HepG2 (cell line): ENCODE measurements at regions not wholly inside any gene's neighbourhood (a gene's known extent, or its start where the extent isn't known, plus 50 kb on each side); places are given as distances from the start of the nearest gene placed in this dataset.
A peak's percentile ranks its signal among the peaks of the same experiment; 100 is the strongest.

Experiments
- ATAC-seq: fragments of 200-7000 bp; cut with Tn5 transposase; 3 replicates; pipeline ENCODE4 v1.9.1; 2020; ENCODE audit warnings: mild to moderate bottlenecking, moderate library complexity
- BruUV-seq: library from RNA; stranded (reverse); fragments of 400-500 nt; replicated peaks from 2 replicates; lab custom pipeline; 2021; lab: Mats Ljungman, UMichigan
- CTCF ChIA-PET: fragments of 300-600 bp; formaldehyde crosslinking; extraction: SDS; loops from one replicate; lab custom pipeline; 2021; ENCODE audit warnings: low total read pairs, inconsistent platforms, low intra/inter-chr PET ratio; lab: Yijun Ruan, JAX
- POLR2A ChIA-PET: fragments of 350-600 bp; sonication (Branson Sonifier 250); formaldehyde crosslinking; loops from one replicate; lab custom pipeline; 2020; ENCODE audit warnings: antibody characterized with exemption, inconsistent platforms; lab: Yijun Ruan, JAX
- DNase-seq: peaks from one replicate; pipeline ENCODE4 v3.0.0-alpha.2; 2015; ENCODE audit warnings: low spot score
- FAIRE-seq: peaks from 3 replicates; lab custom pipeline; 2011; peaks lifted over from hg19 to GRCh38; lab: Jason Lieb, UNC
- H2AFZ ChIP-seq: one replicate; pipeline ENCODE4 v1.6.1; 2011; ENCODE audit warnings: low read length, inconsistent platforms
- H3K27ac ChIP-seq: fragments of 300-600 bp; 3 replicates; pipeline ENCODE4 v1.8.0; 2011; ENCODE audit warnings: mixed run types, mild to moderate bottlenecking, mixed read lengths, low read length, inconsistent platforms; ENCODE audit not compliant: insufficient read depth; ENCODE audit errors: extremely low read length
- H3K27me3 ChIP-seq, 2 experiments: fragments of 200-600 bp in 1 of 2; 2 replicates in 1 of 2; 3 replicates in 1 of 2; pipeline versions ENCODE4 v1.6.0 to v1.8.0; 2011; ENCODE audit warnings: low read length in 2 of 2, mild to moderate bottlenecking in 2 of 2, moderate library complexity in 2 of 2, inconsistent platforms in 1 of 2; ENCODE audit not compliant: insufficient read depth in 2 of 2, control insufficient read depth in 1 of 2
- H3K36me3 ChIP-seq, 2 experiments: fragments of 200-600 bp in 1 of 2; replicated peaks in 1 of 2; 2 replicates in 1 of 2; 3 replicates in 1 of 2; pipeline versions ENCODE4 v1.5.1 to v1.8.0; 2011; ENCODE audit warnings: low read length in 2 of 2, inconsistent platforms in 1 of 2; ENCODE audit not compliant: insufficient read depth in 2 of 2, control insufficient read depth in 1 of 2
- H3K4me1 ChIP-seq: 2 replicates; pipeline ENCODE4 v1.5.1; 2012; ENCODE audit warnings: low read length, inconsistent platforms; ENCODE audit not compliant: insufficient read depth
- H3K4me2 ChIP-seq: 2 replicates; pipeline ENCODE4 v1.6.0; 2011; ENCODE audit warnings: low read depth, low read length, inconsistent platforms
- H3K4me3 ChIP-seq, 3 experiments: fragments of 200-600 bp in 1 of 3; sonication (generic), shearing (Covaris generic) in 1 of 3; replicated peaks in 1 of 3; 2 replicates each; pipeline ENCODE4 v1.5.1; 2011 to 2016; ENCODE audit warnings: low read length in 3 of 3, inconsistent platforms in 2 of 3, low read depth in 2 of 3, mild to moderate bottlenecking in 2 of 3, control low read depth in 1 of 3, mixed read lengths in 1 of 3; ENCODE audit not compliant: insufficient read depth in 1 of 3
- H3K79me2 ChIP-seq: one replicate; pipeline ENCODE4 v1.6.1; 2011; ENCODE audit warnings: low read length, inconsistent platforms; ENCODE audit not compliant: insufficient read depth
- H3K9ac ChIP-seq: 2 replicates; pipeline ENCODE4 v1.6.0; 2011; ENCODE audit warnings: mild to moderate bottlenecking, low read depth, low read length, inconsistent platforms; ENCODE audit not compliant: insufficient read depth
- H3K9me3 ChIP-seq: 2 replicates; pipeline ENCODE4 v1.5.1; 2012; ENCODE audit warnings: mild to moderate bottlenecking, low read length
- H4K20me1 ChIP-seq: 2 replicates; pipeline ENCODE4 v1.6.0; 2011; ENCODE audit warnings: inconsistent platforms, mild to moderate bottlenecking, low read length, moderate library complexity; ENCODE audit not compliant: insufficient read depth
- BRD4 ChIP-seq: sonication (generic); formaldehyde crosslinking; IDR thresholded peaks from 2 replicates; pipeline ENCODE4 v1.4.0; 2020; ENCODE audit warnings: missing genetic modification reagents
- PAX8 ChIP-seq: sonication (generic); formaldehyde crosslinking; IDR thresholded peaks from 2 replicates; pipeline ENCODE4 v1.8.0; 2022; ENCODE audit warnings: mild to moderate bottlenecking, missing genetic modification reagents, borderline replicate concordance
- SMC3 ChIP-seq: IDR thresholded peaks from 2 replicates; pipeline ENCODE4 v1.6.1; 2011; ENCODE audit warnings: low read length, improper control_type of control experiment
- SRSF4 ChIP-seq: fragments of 200-400 bp; formaldehyde crosslinking; IDR thresholded peaks from one replicate; pipeline ENCODE4 v1.6.1; 2018; ENCODE audit warnings: mild to moderate bottlenecking, low read depth, low read length, moderate library complexity; ENCODE audit not compliant: poor library complexity, severe bottlenecking
- ZNF205 ChIP-seq: IDR thresholded peaks from 2 replicates; pipeline ENCODE4 v1.6.1; 2018; ENCODE audit warnings: missing biosample characterization, missing genetic modification reagents
- WGBS: methylation state at CpG from one replicate; pipeline ENCODE4 v1.1.6; 2017; ENCODE audit warnings: low lambda C conversion rate; 5-methylcytosine and 5-hydroxymethylcytosine counted together
- in situ Hi-C: cut with HindIII; loops from 2 replicates; pipeline ENCODE4 v1.10.0; 2017; ENCODE audit warnings: low pct_unique_long_range_greater_than_20kb; ENCODE audit not compliant: extremely low pct_ligation_motif_present
- intact Hi-C: fragments of 100-400 bp; cut with micrococcal nuclease; formaldehyde crosslinking; loops from one replicate; pipeline ENCODE4 v1.10.0; 2022; ENCODE audit not compliant: unreplicated experiment
- TF ChIP-seq, protein P1 (sequence below), 2 experiments: fragments of 450-650 bp in 1 of 2; sonication (generic) in 1 of 2; formaldehyde crosslinking in 1 of 2; IDR thresholded peaks; 2 replicates each; pipeline versions ENCODE4 v1.6.1 to v1.8.0; 2016 to 2022; ENCODE audit warnings: antibody characterized with exemption in 1 of 2, mild to moderate bottlenecking in 1 of 2, missing genetic modification reagents in 1 of 2
- TF ChIP-seq, protein P2 (sequence below): sonication (generic); formaldehyde crosslinking; IDR thresholded peaks from 2 replicates; pipeline ENCODE4 v1.5.0; 2020; ENCODE audit warnings: missing genetic modification reagents
- TF ChIP-seq, protein P3 (sequence below): sonication (generic); formaldehyde crosslinking; IDR thresholded peaks from 2 replicates; pipeline ENCODE4 v1.5.0; 2020; ENCODE audit warnings: mild to moderate bottlenecking, missing genetic modification reagents, moderate library complexity

DNA sequence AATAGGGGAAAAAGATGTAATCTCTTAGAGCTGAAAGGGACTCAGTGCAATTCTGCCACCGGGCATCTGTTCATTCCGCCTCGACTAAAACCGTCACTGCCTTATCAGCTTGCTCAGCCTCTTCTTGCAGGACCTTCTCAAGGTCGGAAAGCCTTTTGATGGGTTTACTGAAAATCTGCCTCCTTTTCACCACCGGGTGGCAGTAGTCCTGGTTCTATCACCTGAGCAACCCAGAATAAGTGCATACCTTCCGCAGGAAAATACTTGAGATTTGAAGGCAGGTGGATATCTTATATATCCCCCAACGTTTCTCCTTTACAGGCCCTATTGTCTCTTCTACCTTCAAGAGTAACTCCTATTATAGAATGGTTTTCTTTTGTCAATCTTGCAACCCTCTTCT, 103.4 kb upstream of the PAK3 start:
- intact Hi-C loops: loop anchor here (1.0 kb wide), 1 partner anchor 108 kb away; no protein-coding TSS in a partner anchor
- Histone ChIP-seq H3K9me3 (no peaks in the 10 kb centered on the region), H3K79me2 (no peaks in the 10 kb centered on the region), H3K27ac (no peak overlapping the region), H2AFZ (no peak overlapping the region), H3K27me3 (no peaks in the 10 kb centered on the region), H3K36me3 (no peaks in the 10 kb centered on the region), H4K20me1 (no peaks in the 10 kb centered on the region), H3K4me3 (no peak overlapping the region), H3K4me2 (no peak overlapping the region), H3K9ac (no peak overlapping the region), H3K4me1 (no peaks in the 10 kb centered on the region)
- POLR2A ChIA-PET: no interaction called here
- in situ Hi-C loops: no loop called here
- no peak for FAIRE-seq
- ATAC-seq: peak; percentile 52
- WGBS: 0% methylated on average over 4 of the region's 8 CpGs
- no TSS peak for BruUV-seq
- peak; percentile 5 for DNase-seq
- CTCF ChIA-PET: interaction anchor here (0.9 to 1.0 kb wide), 2 partner anchors 108 to 453 kb away, joined by 3 read pairs; no protein-coding TSS in a partner anchor
- TF ChIP-seq SRSF4 (no peak), ZNF205 (CRISPR knock-in tag) (no peak), SMC3 (peak; percentile 19; the same call in 1 of the 2 replicates), BRD4 (CRISPR knock-in tag) (no peak), PAX8 (CRISPR knock-in tag) (no peak)
- TF ChIP-seq, protein P1, sequence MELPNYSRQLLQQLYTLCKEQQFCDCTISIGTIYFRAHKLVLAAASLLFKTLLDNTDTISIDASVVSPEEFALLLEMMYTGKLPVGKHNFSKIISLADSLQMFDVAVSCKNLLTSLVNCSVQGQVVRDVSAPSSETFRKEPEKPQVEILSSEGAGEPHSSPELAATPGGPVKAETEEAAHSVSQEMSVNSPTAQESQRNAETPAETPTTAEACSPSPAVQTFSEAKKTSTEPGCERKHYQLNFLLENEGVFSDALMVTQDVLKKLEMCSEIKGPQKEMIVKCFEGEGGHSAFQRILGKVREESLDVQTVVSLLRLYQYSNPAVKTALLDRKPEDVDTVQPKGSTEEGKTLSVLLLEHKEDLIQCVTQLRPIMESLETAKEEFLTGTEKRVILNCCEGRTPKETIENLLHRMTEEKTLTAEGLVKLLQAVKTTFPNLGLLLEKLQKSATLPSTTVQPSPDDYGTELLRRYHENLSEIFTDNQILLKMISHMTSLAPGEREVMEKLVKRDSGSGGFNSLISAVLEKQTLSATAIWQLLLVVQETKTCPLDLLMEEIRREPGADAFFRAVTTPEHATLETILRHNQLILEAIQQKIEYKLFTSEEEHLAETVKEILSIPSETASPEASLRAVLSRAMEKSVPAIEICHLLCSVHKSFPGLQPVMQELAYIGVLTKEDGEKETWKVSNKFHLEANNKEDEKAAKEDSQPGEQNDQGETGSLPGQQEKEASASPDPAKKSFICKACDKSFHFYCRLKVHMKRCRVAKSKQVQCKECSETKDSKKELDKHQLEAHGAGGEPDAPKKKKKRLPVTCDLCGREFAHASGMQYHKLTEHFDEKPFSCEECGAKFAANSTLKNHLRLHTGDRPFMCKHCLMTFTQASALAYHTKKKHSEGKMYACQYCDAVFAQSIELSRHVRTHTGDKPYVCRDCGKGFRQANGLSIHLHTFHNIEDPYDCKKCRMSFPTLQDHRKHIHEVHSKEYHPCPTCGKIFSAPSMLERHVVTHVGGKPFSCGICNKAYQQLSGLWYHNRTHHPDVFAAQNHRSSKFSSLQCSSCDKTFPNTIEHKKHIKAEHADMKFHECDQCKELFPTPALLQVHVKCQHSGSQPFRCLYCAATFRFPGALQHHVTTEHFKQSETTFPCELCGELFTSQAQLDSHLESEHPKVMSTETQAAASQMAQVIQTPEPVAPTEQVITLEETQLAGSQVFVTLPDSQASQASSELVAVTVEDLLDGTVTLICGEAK (IDR thresholded peaks at IDR 0.05): no peak
- TF ChIP-seq, protein P1 (CRISPR knock-in tag; IDR thresholded peaks at IDR 0.05): no peak
- TF ChIP-seq, protein P2, sequence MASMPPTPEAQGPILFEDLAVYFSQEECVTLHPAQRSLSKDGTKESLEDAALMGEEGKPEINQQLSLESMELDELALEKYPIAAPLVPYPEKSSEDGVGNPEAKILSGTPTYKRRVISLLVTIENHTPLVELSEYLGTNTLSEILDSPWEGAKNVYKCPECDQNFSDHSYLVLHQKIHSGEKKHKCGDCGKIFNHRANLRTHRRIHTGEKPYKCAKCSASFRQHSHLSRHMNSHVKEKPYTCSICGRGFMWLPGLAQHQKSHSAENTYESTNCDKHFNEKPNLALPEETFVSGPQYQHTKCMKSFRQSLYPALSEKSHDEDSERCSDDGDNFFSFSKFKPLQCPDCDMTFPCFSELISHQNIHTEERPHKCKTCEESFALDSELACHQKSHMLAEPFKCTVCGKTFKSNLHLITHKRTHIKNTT: no peak
- TF ChIP-seq, protein P3, sequence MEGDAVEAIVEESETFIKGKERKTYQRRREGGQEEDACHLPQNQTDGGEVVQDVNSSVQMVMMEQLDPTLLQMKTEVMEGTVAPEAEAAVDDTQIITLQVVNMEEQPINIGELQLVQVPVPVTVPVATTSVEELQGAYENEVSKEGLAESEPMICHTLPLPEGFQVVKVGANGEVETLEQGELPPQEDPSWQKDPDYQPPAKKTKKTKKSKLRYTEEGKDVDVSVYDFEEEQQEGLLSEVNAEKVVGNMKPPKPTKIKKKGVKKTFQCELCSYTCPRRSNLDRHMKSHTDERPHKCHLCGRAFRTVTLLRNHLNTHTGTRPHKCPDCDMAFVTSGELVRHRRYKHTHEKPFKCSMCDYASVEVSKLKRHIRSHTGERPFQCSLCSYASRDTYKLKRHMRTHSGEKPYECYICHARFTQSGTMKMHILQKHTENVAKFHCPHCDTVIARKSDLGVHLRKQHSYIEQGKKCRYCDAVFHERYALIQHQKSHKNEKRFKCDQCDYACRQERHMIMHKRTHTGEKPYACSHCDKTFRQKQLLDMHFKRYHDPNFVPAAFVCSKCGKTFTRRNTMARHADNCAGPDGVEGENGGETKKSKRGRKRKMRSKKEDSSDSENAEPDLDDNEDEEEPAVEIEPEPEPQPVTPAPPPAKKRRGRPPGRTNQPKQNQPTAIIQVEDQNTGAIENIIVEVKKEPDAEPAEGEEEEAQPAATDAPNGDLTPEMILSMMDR: peak; percentile 43
